Brain microvascular endothelial cell (primary cell): ENCODE measurements at regions not wholly inside any gene's neighbourhood (a gene's known extent, or its start where the extent isn't known, plus 50 kb on each side); places are given as distances from the start of the nearest gene placed in this dataset.
"Not testable (repeated sequence)": the region's sequence is repeated elsewhere in the genome, so short reads cannot be mapped to it uniquely, and the experiment has no call there.

Source experiments
- DNase-seq: peaks from one replicate; pipeline ENCODE4 v3.0.0-alpha.2; 2020
- H3K27ac ChIP-seq: fragments of 250-450 bp; sonication (Bioruptor Pico); 2 replicates; pipeline ENCODE4 v1.5.1; 2020; ENCODE audit warnings: mild to moderate bottlenecking, moderate library complexity
- H3K27me3 ChIP-seq: fragments of 250-450 bp; sonication (Bioruptor Pico); replicated peaks from 2 replicates; pipeline ENCODE4 v1.5.1; 2020; ENCODE audit warnings: mild to moderate bottlenecking
- H3K36me3 ChIP-seq: fragments of 250-450 bp; sonication (Bioruptor Pico); replicated peaks from 2 replicates; pipeline ENCODE4 v1.5.1; 2020; ENCODE audit warnings: mild to moderate bottlenecking
- H3K4me3 ChIP-seq: 2 replicates; pipeline ENCODE4 v1.5.1; 2011; ENCODE audit warnings: low read depth, mild to moderate bottlenecking, control low read depth, low read length, moderate library complexity
- in situ Hi-C: cut with HindIII; loops from 2 replicates; pipeline ENCODE4 v1.10.0; 2017; ENCODE audit warnings: low sequenced_read_pairs, low pct_ligation_motif_present
- TF ChIP-seq, protein P1 (sequence below): IDR thresholded peaks from 2 replicates; pipeline ENCODE4 v1.5.1; 2011; ENCODE audit warnings: low read depth, mild to moderate bottlenecking, moderate library complexity, low read length, control low read depth, inconsistent platforms; ENCODE audit errors: missing control alignments

DNA sequence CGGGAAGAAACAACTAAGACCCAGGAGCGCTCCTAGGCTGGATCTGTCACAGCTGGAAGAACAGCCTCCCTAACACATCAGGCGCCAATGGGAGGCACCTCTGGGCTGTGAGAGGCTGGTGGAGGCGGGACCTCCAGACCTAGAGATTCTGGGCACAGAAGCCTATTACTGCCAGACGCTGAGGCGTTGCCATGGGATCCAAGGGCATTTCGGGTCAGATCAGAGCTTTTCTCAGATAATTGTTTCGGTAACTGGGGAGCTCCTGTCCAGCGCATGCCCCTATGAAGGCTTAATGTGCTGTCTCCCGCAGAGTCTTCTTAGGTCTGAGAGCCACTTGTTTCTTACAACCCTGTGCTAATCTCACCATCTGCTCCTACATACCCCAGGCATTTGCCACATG lies 339.2 kb downstream of the ZNF716 start:
- TF ChIP-seq, protein P1, sequence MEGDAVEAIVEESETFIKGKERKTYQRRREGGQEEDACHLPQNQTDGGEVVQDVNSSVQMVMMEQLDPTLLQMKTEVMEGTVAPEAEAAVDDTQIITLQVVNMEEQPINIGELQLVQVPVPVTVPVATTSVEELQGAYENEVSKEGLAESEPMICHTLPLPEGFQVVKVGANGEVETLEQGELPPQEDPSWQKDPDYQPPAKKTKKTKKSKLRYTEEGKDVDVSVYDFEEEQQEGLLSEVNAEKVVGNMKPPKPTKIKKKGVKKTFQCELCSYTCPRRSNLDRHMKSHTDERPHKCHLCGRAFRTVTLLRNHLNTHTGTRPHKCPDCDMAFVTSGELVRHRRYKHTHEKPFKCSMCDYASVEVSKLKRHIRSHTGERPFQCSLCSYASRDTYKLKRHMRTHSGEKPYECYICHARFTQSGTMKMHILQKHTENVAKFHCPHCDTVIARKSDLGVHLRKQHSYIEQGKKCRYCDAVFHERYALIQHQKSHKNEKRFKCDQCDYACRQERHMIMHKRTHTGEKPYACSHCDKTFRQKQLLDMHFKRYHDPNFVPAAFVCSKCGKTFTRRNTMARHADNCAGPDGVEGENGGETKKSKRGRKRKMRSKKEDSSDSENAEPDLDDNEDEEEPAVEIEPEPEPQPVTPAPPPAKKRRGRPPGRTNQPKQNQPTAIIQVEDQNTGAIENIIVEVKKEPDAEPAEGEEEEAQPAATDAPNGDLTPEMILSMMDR: no peak
- no peak for DNase-seq
- in situ Hi-C loops: no loop called here
- Histone ChIP-seq H3K27ac (no peak overlapping the region), H3K4me3 (no peak overlapping the region), H3K36me3 (no peaks in the 10 kb centered on the region), H3K27me3 (no peaks in the 10 kb centered on the region)

GRCh38 chr7:57819491-57819981 lies 369.6 kb downstream of the ZNF716 start:
- TF ChIP-seq, protein P1: no peak
- H3K36me3 ChIP-seq: no peaks in the 10 kb centered on the region
- in situ Hi-C loops: no loop called here
- H3K27ac ChIP-seq: no peak overlapping the region
- H3K4me3 ChIP-seq: no peak overlapping the region
- no peaks in the 10 kb centered on the region for H3K27me3 ChIP-seq
- DNase-seq: no peak

- no peaks in the 10 kb centered on the region for H3K27me3 ChIP-seq
- TF ChIP-seq, protein P1: no peak
- no peaks in the 10 kb centered on the region for H3K36me3 ChIP-seq
- H3K27ac ChIP-seq: no peak overlapping the region
- in situ Hi-C loops: no loop called here
- DNase-seq: no peak
- no peak overlapping the region for H3K4me3 ChIP-seq
Observed at GRCh38 chr7:57820477-57820876, 370.5 kb downstream of the ZNF716 start.

DNA sequence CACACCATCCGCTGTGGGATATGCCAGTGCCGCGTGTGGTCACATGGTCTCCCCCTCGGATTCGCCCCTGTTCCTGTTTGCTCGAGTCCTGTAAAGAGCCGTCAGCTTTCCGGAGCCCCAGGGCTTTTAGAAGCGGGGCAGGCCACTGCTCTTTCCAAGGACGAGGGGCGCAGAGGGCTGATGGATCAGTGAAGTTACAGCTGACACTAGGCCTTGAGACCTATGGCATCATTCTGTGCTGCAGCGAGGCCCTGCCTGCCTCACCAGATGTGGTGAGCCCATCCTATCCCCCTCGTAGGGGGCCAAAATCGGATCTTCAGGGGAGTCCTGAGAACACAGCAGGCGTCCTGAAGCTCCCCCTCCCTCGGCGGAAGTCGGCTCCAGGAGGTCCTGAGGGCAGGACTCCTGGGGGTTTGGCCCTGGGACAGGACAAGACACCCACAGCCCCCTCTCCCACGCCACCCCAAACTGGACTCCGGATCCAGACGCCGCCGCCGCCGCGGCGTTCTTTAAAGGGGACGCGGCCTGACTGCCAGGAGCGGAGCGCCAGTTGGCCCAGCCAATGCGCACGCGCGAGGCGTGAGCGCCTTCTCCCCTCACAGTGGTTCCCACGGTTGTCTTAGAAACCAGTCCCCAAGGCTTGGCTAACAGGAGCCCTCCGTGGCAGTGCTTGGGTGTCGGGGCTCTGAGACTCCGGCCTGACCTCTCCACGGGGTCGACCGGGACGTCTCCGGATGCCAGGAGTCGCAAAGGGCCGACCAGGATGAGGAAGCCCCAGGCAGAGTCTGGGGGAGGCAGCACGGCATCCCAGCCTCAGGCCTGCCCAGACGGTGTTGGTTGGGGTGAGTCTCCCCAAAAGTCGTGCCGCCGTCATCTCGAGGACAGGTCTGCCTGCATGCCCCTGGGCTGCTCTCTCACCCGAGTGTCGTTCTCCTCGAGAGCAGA lies 371.7 kb downstream of the ZNF716 start:
- Histone ChIP-seq H3K4me3 (no peak overlapping the region), H3K27me3 (no peaks in the 10 kb centered on the region), H3K36me3 (no peaks in the 10 kb centered on the region), H3K27ac (no peak overlapping the region)
- in situ Hi-C loops: no loop called here
- no peak for DNase-seq
- TF ChIP-seq, protein P1: no peak

DNA sequence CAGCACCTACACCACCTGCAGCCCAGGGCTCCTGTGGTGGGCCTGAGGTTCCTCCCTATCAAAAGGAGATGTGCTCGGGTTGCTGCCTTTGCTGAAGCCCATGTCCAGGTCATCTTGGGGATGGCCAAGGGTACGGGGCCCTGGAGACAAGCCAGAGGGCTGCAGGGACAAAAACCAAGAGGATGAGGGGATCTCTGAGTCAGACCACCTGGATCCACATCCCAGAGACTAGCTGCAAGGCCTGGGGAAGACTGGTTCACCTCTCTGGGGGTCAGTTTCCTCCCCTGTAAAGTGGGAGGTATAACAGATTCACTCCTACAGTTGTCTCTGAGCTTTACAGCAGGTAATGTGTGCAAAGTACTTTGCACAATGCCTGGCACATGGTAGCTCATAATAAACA lies 376.6 kb downstream of the ZNF716 start:
- H3K27ac ChIP-seq, in situ Hi-C loops, H3K4me3 ChIP-seq, H3K36me3 ChIP-seq, H3K27me3 ChIP-seq, DNase-seq: not testable (repeated sequence)

DNA sequence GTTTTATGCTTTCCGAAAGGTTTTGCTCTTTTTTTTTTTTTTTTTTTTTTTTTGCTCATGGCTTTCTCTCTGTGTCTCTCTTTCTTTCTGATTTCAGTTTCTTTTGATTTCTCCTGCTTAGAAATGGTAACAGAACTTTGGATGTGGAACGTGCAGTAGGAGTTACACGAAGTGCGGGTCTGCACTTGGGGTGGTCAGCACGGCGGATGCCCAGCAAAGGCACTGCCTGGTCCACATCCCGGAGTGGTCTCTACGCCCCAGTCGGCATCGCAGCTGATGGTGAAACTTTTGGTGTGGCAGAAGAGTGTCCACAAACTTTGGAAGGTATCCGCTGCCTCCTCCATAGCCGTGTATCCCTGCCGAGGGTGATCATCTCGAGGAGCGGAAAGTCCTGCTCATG lies 385.2 kb downstream of the ZNF716 start:
- H3K4me3 ChIP-seq, H3K27ac ChIP-seq, H3K36me3 ChIP-seq, DNase-seq, in situ Hi-C loops, H3K27me3 ChIP-seq: not testable (repeated sequence)

DNA sequence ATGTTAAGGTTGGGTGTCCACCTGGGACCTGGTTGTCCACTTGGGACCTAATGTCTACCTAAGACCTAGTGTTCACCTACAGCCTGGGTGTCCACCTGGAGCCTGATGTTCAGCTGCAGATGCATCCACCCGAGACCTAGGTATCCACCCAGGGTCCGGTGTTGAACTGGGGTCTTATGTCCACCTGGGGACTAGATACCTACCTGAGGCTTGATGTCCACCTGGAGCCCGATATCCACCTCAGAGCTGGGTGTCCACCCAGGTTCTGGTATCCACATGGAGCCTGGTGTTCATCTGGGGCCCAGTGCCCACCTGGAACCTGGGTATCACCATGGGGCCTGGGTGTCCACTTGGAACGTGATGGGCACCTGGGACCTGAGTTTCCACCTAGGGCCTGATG lies 389.2 kb downstream of the ZNF716 start:
- DNase-seq, H3K36me3 ChIP-seq, H3K27me3 ChIP-seq, H3K4me3 ChIP-seq, H3K27ac ChIP-seq, in situ Hi-C loops: not testable (repeated sequence)
